Memory B cell (primary cell): ENCODE measurements at regions not wholly inside any gene's neighbourhood (a gene's known extent, or its start where the extent isn't known, plus 50 kb on each side); places are given as distances from the start of the nearest gene placed in this dataset.
"Not testable (repeated sequence)": the region's sequence is repeated elsewhere in the genome, so short reads cannot be mapped to it uniquely, and the experiment has no call there.

ENCODE experiments used
- ATAC-seq: fragments of 150-1000 bp; cut with Tn5 transposase; 2 replicates; pipeline ENCODE4 v1.10.0; 2021; ENCODE audit warnings: low read depth, mild to moderate bottlenecking, moderate library complexity
- DNase-seq, 2 donors: peaks; one replicate each; pipeline ENCODE4 v3.0.0; 2022; ENCODE audit warnings: low spot score in 2 of 2
- H3K27ac Mint-ChIP-seq: one replicate; pipeline ENCODE4 v1.8.0; 2022; ENCODE audit warnings: mild to moderate bottlenecking, moderate library complexity, mixed read lengths
- H3K27me3 Mint-ChIP-seq: one replicate; pipeline ENCODE4 v1.8.0; 2022; ENCODE audit warnings: mixed read lengths
- H3K36me3 Mint-ChIP-seq: one replicate; pipeline ENCODE4 v1.8.0; 2022; ENCODE audit warnings: mild to moderate bottlenecking, mixed read lengths
- H3K4me1 Mint-ChIP-seq: one replicate; pipeline ENCODE4 v1.8.0; 2022; ENCODE audit warnings: mixed read lengths
- H3K4me3 Mint-ChIP-seq: one replicate; pipeline ENCODE4 v1.8.0; 2022; ENCODE audit warnings: mild to moderate bottlenecking, moderate library complexity, mixed read lengths
- H3K9me3 Mint-ChIP-seq: one replicate; pipeline ENCODE4 v1.8.0; 2022; ENCODE audit warnings: mixed read lengths

GRCh38 chr17:43345515-43345914 lies 53.3 kb upstream of the ARL4D start:
- H3K27ac Mint-ChIP-seq, H3K9me3 Mint-ChIP-seq, H3K4me1 Mint-ChIP-seq, ATAC-seq, DNase-seq, H3K4me3 Mint-ChIP-seq, H3K27me3 Mint-ChIP-seq: not testable (repeated sequence)
- peaks cover 12% of the 10 kb centered on the region for H3K36me3 Mint-ChIP-seq

GRCh38 chr17:43344685-43345084 lies 54.1 kb upstream of the ARL4D start:
- no peak overlapping the region for H3K27ac Mint-ChIP-seq
- ATAC-seq, result no peak
- H3K36me3 Mint-ChIP-seq, result peaks cover 8% of the 10 kb centered on the region

GRCh38 chr17:43342589-43342890 lies 56.3 kb upstream of the ARL4D start:
- DNase-seq (no peak), ATAC-seq (no peak)
- H3K9me3 Mint-ChIP-seq, result peaks cover 3% of the 10 kb centered on the region
- H3K27me3 Mint-ChIP-seq, result no peaks in the 10 kb centered on the region
- peaks cover 5% of the 10 kb centered on the region for H3K36me3 Mint-ChIP-seq
- no peak overlapping the region for H3K27ac Mint-ChIP-seq
- peaks cover 4% of the 10 kb centered on the region for H3K4me1 Mint-ChIP-seq
- H3K4me3 Mint-ChIP-seq, result no peak overlapping the region

More at GRCh38 chr17:43344685-43345084, 54.1 kb upstream of the ARL4D start:
- DNase-seq, result no peak
- Mint-ChIP-seq H3K27me3 (no peaks in the 10 kb centered on the region), H3K9me3 (peaks cover 6% of the 10 kb centered on the region), H3K4me3 (no peak overlapping the region), H3K4me1 (no peaks in the 10 kb centered on the region)

- DNase-seq (no peak), ATAC-seq (no peak)
- H3K27ac Mint-ChIP-seq, result no peak overlapping the region
- H3K36me3 Mint-ChIP-seq, result peaks cover 2% of the 10 kb centered on the region
- H3K4me1 Mint-ChIP-seq, result peaks cover 4% of the 10 kb centered on the region
- H3K27me3 Mint-ChIP-seq, result no peaks in the 10 kb centered on the region
- no peak overlapping the region for H3K4me3 Mint-ChIP-seq
- no peaks in the 10 kb centered on the region for H3K9me3 Mint-ChIP-seq
These were observed 56.8 kb upstream of the ARL4D start for GRCh38 chr17:43341715-43342588.

- Mint-ChIP-seq H3K36me3 (no peaks in the 10 kb centered on the region), H3K27me3 (no peaks in the 10 kb centered on the region), H3K4me1 (peaks cover 11% of the 10 kb centered on the region), H3K4me3 (no peak overlapping the region), H3K9me3 (no peaks in the 10 kb centered on the region), H3K27ac (no peak overlapping the region)
- ATAC-seq, result no peak
- DNase-seq, result peak; percentile 42 to 57
These were observed 59.8 kb upstream of the ARL4D start for GRCh38 chr17:43338886-43339516.

- DNase-seq (no peak), ATAC-seq (no peak)
- no peaks in the 10 kb centered on the region for H3K36me3 Mint-ChIP-seq
- H3K4me1 Mint-ChIP-seq, result peaks cover 17% of the 10 kb centered on the region
- no peak overlapping the region for H3K4me3 Mint-ChIP-seq
- no peak overlapping the region for H3K27ac Mint-ChIP-seq
- no peaks in the 10 kb centered on the region for H3K27me3 Mint-ChIP-seq
- H3K9me3 Mint-ChIP-seq, result no peaks in the 10 kb centered on the region
These were observed 60.9 kb upstream of the ARL4D start for GRCh38 chr17:43337684-43338428.

GRCh38 chr17:43334738-43335402 lies 63.9 kb upstream of the ARL4D start:
- Mint-ChIP-seq H3K27me3 (no peaks in the 10 kb centered on the region), H3K4me3 (no peak overlapping the region), H3K9me3 (no peaks in the 10 kb centered on the region), H3K4me1 (peaks cover 17% of the 10 kb centered on the region), H3K36me3 (no peaks in the 10 kb centered on the region), H3K27ac (no peak overlapping the region)
- no peak for ATAC-seq
- no peak for DNase-seq

GRCh38 chr17:43333433-43333943 lies 65.3 kb upstream of the ARL4D start:
- peaks cover 14% of the 10 kb centered on the region for H3K4me1 Mint-ChIP-seq

GRCh38 chr17:43332230-43332629 lies 66.6 kb upstream of the ARL4D start:
- no peak for ATAC-seq
- Mint-ChIP-seq H3K27ac (no peak overlapping the region), H3K27me3 (peaks cover 1% of the 10 kb centered on the region), H3K36me3 (no peaks in the 10 kb centered on the region), H3K4me1 (peaks cover 13% of the 10 kb centered on the region), H3K9me3 (no peaks in the 10 kb centered on the region), H3K4me3 (no peak overlapping the region)
- no peak for DNase-seq

More at GRCh38 chr17:43333433-43333943, 65.3 kb upstream of the ARL4D start:
- ATAC-seq, result no peak
- Mint-ChIP-seq H3K4me3 (peak overlapping the region; percentile 72), H3K36me3 (no peaks in the 10 kb centered on the region), H3K27me3 (no peaks in the 10 kb centered on the region), H3K27ac (peak overlapping the region; percentile 53), H3K9me3 (no peaks in the 10 kb centered on the region)
- no peak for DNase-seq

- Mint-ChIP-seq H3K4me3 (no peak overlapping the region), H3K4me1 (peaks cover 13% of the 10 kb centered on the region), H3K36me3 (no peaks in the 10 kb centered on the region), H3K27ac (no peak overlapping the region), H3K27me3 (peaks cover 1% of the 10 kb centered on the region), H3K9me3 (no peaks in the 10 kb centered on the region)
- DNase-seq (no peak), ATAC-seq (no peak)
These were observed 67.7 kb upstream of the ARL4D start for GRCh38 chr17:43330876-43331639.

- no peak overlapping the region for H3K4me3 Mint-ChIP-seq
- no peak for ATAC-seq
- DNase-seq, result no peak
- H3K9me3 Mint-ChIP-seq, result no peaks in the 10 kb centered on the region
- peaks cover 10% of the 10 kb centered on the region for H3K4me1 Mint-ChIP-seq
- H3K36me3 Mint-ChIP-seq, result no peaks in the 10 kb centered on the region
- H3K27me3 Mint-ChIP-seq, result peaks cover 1% of the 10 kb centered on the region
- no peak overlapping the region for H3K27ac Mint-ChIP-seq
These were observed 69.6 kb upstream of the ARL4D start for GRCh38 chr17:43329183-43329582.

- DNase-seq (no peak), ATAC-seq (no peak)
- no peaks in the 10 kb centered on the region for H3K36me3 Mint-ChIP-seq
- peaks cover 6% of the 10 kb centered on the region for H3K4me1 Mint-ChIP-seq
- H3K9me3 Mint-ChIP-seq, result no peaks in the 10 kb centered on the region
- H3K27ac Mint-ChIP-seq, result no peak overlapping the region
- H3K27me3 Mint-ChIP-seq, result peaks cover 1% of the 10 kb centered on the region
- H3K4me3 Mint-ChIP-seq, result no peak overlapping the region
These were observed 70.1 kb upstream of the ARL4D start for GRCh38 chr17:43328650-43329049.

- H3K4me3 Mint-ChIP-seq, result no peak overlapping the region
- DNase-seq (no peak), ATAC-seq (no peak)
- H3K27ac Mint-ChIP-seq, result no peak overlapping the region
- H3K9me3 Mint-ChIP-seq, result no peaks in the 10 kb centered on the region
- no peaks in the 10 kb centered on the region for H3K36me3 Mint-ChIP-seq
- H3K4me1 Mint-ChIP-seq, result peaks cover 3% of the 10 kb centered on the region
- H3K27me3 Mint-ChIP-seq, result peaks cover 1% of the 10 kb centered on the region
These were observed 70.9 kb upstream of the ARL4D start for GRCh38 chr17:43327834-43328420.
